Stimulated activated CD4-positive, alpha-beta T cell treated with anti-CD3 and anti-CD28 coated beads, Interleukin-12 subunit alpha, Interleukin-12 subunit beta, amount 100 ng/mL, for 24 hours (primary cell): ENCODE measurements at regions not wholly inside any gene's neighbourhood (a gene's known extent, or its start where the extent isn't known, plus 50 kb on each side); places are given as distances from the start of the nearest gene placed in this dataset.

ENCODE experiments used
- DNase-seq, 2 experiments: peaks; one replicate each; pipeline ENCODE4 v3.0.0-alpha.2; 2020; ENCODE audit warnings: low read depth in 2 of 2

DNA sequence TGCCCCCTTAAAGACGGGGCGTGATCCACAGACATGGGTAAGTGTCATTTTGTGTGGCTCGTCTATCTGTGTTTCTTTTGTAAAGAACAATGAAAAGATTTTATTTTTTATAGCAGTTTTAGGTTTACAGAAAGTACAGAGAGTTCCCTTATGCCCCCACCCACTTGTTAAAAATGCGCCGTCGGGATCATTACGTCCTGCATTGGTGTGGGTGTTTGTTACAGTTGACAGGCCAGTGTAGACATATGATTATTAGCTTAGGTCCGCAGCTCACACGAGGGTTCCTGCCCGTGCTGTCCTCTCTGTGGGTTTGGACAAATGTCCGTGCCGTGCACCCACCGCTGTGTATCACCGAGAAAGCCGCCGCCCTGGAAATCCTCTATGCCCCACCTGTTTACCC is 50.5 kb downstream of the RGS12 start:
- no peak for DNase-seq

DNA sequence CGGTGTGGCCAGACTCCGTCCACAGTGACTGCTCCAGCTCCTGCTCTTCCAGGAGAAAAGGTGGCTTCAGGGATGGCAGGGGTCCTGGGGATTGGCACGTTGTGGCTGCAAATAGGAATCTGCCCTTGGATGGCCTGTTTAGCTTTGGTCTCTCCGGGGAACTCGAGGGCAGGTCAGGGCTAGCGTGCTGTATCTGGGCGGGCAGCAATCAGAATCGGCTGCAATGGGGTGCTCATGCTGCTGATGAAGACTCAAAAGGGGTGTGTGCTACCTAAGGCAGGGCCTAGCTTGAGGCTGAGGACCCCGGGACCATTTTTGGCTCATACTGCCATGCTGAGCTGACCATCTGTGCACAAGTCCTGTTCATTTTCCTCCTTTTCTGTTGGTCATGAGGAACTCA is 51.3 kb downstream of the RGS12 start:
- no peak for DNase-seq

DNA sequence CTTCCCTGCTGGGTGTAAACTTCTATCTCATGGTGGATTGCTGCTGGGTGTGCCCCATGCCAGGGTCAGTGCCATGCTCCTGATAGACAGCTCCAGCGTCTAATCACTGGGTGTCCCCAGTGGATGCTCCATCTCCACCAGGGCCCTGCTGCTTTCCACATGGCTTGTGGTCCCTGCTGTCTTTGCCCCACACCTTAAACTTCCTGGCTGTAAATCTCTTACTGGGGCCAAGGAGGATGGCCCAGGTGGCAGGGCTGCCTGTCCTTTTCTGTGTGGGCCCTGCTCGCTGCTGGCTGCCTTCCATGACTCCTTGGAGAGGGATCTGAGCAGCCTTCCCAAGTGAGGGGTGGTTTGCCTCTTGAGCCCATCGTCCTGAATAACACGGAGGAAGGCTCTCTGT is 51.8 kb downstream of the RGS12 start:
- DNase-seq, result no peak

DNA sequence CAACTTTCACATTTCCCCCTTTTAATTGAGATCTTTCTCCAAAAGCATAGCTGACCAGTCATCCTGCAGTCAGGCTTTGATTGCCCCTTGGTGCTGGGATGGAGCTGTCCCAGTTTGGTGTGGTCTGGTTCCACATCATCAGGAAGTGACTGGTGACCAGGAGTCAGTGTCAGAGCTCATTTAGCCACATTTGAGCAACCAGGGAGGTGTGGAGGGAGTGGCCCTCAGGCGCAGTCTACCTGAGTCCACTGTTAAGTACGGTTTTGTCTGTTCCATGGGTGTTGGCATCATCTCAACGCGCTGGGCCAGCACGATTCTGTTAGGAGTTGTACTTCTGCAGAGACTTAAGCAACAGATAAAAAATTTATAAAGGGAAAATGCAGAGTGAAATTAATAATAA is 52.6 kb downstream of the RGS12 start:
- DNase-seq, result no peak

DNA sequence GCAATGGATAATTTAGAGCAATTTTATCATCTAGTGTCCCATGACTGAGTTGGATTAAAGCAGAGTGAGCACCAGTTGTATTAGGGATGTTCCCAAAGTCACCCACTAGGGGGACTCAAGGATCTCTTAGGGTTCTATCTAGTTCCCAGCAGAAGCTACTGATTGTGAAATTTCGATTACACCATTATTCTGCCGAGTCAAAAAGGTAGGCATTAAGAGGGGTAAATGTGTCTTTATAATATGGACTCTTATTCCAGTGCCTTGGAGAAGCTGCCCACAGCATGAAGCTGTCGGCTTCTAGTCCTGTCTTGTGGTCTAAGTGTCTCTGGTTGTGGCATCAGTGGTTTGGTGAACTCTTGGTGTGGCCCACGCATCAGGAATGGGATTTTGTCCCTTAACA is 53.3 kb downstream of the RGS12 start:
- DNase-seq, result no peak

DNA sequence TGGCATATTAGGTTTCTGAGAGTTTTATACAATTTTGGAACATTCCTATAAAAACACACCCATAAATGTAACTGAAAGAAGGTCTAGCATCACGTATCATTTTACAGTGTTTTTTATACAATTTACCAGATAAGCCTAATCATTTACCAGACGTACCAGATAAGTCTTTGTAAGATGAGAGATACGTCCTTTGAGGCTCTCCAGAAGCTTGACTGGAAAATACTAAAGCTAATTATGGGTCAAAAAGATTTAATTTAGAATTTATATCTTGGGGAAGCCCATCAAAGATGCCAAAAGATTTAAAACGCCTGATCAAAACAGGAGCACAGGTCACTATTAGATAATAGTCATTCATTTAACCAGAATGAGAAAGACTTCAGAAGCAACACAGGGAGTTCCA is 55.0 kb downstream of the RGS12 start:
- no peak for DNase-seq

DNA sequence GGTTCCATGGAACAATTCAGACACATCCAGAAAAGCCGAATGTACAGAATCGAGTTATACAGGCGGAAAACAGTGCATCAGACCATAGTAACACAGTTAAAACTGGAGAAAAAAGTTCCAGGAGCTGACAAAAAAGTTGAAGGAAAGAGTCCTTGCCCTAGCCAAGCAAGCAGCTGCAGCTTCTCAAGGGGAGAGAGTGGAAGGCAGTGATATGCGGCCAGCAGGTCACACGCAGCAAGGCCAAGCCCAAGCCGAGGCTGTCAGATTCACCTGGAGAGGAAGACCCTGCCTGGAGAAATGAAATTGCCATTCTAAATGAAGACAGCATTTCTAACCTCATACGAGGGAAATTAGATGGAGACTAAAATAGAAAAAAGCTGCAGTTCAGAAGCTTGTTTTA is 55.8 kb downstream of the RGS12 start:
- no peak for DNase-seq

DNA sequence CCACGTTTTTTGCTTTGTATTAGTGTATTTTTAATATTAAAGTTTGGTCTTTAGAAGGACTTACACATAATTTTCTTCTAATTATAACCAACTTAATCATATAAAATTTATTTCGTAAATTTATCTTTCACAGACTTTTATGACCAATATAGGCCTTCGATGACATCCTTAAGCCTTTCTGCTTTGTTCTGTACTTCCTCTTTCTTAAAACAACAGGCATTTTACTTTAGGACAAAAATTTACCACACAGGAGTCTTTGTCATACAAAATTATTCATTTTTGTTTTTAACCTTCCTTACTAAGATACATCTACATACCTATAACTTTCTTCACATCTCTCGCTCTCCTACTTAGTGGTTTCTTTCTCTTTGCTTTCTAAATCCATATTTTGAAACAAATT is 56.3 kb downstream of the RGS12 start:
- no peak for DNase-seq

DNA sequence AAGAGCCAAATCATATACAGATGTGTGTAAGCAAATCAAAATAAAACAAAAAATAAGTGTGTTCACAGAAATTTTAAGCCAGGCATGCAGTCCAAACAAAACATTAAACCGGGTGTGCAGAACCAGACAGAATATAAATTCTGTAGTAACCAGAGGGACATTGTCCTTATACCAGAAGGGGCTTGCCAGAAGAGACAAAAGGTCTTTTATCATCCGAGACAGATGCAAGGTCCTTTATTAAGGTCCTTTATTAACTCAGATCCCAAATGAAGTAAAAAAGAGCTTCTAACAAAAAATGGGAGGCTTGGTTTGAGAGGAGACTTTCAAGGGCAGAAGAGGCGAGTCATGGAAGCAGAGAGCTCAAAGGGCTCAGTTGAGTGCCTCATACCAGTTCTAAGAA is 59.2 kb downstream of the RGS12 start:
- no peak for DNase-seq

DNA sequence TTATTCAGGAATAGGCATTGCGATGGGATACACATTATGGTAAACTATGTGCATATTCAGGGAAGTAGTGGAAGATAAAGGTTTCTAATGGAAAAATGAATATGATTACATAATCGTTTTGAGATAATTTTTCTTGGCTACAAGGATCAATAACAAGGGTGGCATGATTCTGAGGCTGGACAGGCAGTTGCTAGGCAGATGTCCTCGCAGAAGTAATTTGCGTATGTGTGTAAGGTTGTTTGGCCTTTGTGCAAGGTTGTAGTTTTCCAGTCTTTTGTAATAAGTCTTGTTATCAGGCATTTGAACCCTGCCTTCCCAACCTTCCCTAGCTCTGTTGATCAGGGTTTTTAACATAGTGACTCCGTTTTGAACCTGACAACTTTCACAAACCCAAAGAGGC is 59.7 kb downstream of the RGS12 start:
- DNase-seq, result no peak

DNA sequence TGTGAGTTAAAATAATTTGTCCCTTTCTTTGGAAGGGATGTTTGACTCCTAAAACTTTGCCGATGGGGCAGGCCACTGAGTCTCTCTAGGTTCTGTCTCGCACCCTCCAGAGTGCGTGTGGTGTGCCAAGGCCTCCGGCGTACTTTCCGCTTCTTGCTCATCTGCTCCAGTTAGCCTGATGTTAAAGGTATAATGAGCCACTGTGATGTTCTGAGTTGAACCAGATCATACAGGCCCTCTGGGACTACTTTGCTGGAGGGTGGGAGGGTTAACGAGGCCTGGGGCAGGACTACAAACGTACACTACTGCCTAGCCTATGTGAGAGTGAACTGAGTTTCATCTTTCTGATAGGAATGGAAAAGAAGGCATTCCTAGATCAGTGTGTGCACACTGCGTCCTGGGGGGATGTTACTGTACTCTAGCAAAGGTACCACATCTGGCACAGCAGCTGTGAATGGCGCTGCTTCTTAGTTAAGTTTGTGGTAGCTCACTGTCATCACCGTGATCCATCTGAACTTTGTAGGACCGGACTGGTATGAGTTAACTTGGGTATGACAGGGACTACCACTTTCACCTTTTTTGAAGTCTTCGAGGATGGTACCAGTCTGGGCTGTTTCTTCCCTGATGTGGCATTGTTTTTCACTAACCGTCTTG is 60.2 kb downstream of the RGS12 start:
- no peak for DNase-seq

DNA sequence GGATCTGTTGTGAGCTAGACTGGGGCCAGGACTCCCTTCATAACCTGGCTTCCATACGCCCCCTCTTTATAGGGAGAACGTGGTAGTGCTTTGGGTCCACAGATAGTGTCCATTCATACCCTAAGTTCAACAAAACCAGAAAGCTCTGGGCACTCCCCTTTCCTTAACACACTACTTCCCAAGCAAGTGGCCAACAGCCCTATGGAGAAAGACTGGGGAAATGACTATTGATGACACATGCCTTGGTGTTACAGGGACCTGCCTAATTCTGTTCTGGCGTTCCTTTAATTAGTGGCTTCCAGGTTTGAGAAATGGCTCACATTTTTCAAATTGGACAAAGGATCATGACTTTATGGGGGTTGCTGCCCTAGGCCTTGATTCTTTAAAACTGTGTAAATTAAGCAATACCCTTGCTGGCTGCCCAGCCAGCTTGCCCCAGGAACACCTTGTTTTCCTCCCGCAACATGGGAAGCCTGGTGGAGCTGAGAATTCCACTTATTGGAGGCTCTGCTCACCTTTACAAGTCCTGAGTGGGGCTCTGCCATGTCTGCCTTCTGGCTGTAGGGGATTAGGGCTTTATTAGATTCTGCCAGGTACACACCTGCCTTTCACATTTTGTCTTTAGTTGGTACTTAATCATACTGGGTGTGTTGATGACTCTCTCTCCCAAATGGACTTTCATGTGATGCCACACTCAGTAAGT is 61.1 kb downstream of the RGS12 start:
- no peak for DNase-seq

DNA sequence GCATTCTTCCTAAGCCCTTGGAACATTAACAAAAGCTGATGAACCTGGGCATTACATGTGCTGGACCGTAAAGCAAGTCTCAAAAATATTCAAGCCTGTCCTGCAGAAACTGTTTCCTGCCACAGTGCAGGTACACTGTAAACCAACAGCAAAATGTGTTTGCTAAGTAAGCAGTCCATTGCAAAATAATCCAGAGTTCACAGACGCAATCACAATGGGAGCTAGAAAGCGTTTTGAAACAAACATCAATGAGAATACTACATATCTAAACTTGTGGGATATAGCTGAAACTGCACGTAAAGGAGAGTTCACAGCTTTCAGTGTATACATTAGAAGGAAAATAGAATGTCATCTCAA is 61.6 kb downstream of the RGS12 start:
- DNase-seq, result no peak

DNA sequence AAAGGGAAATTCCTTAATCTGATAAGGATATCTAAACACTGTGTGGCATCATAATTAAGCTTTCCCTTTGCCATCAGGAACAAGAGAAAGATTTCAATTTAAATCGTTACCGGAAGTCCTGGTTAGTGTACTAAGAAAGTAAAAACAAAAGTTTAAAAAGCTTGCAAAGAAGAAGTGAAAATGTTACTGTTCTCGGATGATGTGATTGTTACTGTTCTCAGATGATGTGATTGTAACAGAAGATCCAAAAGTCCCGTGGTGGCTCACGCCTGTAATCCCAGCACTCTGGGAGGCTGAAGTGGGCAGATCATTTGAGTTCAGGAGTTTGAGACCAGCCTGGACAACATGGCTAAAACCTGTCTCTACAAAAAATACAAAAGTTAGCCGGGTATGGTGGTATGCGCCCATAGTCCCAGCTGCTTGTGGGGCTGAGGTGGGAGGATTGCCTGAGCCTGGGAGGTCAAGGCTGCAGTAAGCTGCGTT is 62.5 kb downstream of the RGS12 start:
- no peak for DNase-seq

DNA sequence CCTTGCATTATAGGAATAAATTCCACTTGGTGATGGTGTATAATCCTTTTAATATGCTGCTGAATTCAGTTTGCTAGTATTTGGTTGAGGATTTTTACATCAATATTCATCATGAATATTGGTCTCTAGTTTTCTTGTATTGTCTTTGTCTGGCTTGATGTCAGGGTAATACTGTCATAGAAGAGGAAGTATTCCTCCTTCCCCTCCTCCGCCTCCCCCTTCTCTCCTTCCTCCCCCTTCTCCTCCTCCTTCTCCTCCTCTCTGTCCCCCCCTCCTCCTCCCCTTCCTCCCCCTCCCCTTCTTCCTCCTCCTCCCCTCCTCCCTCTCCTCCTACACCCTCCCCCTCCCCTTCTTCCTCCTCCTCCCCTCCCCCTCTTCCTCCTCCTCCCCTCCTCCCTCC is 65.8 kb downstream of the RGS12 start:
- no peak for DNase-seq

DNA sequence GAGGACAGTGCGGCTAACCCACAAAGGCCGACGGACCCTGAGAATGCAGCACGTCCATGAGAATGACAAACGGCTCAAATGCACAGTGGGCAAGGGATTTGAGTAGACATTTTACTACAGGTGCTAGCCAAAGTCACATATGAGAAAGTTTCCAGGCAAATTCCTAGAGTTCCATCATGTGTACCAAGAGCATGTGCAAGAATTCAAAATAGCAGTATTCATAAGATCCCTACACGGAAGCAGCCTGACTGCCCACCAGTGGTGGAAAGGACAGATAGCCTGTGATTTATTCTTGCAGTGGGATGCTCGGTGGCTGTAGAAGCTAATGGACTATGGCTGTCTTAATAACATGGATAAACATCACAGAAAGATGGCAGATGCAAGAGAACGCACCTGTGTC is 68.0 kb downstream of the RGS12 start:
- no peak for DNase-seq

DNA sequence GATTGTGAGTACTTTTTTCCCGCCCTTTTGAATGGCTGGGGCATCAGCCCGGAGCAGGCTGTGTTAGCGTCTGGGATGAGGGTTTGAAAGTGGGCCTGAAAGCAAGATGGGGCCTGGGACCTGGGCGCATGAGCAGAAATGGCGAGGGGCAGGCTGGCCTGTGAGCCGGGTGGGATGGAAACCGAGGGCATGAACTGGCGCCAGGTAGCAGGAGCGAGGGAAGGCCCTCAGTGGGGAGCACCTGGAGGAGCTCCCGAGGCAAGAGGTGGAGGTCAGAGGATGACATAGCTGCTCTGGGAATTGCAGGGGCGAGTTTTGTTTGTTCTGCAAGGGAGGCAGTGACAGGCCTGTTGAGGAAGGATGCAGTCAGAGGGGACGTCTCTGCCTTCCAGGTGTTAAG is 68.6 kb downstream of the RGS12 start:
- DNase-seq, result no peak

DNA sequence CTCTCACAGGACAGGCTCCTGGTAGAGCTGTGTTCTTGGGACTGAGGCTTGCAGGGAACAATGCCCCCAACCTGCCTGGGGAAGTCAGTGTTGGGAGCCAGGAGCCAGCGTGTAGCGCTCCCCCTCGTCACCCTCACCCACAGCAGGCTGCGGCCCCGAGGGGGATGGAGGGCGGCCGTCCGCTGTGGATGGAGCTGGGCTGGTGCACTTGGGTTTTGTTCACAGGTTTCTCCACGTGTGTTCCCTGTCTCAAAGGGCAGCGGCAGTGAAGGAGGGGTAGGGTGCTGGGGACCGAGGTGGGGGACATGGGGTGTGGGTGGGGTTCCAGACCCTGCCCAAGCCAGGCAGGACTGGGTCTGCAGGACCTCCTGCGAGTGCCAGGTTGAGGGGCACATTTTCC is 69.1 kb downstream of the RGS12 start:
- DNase-seq, result no peak

DNA sequence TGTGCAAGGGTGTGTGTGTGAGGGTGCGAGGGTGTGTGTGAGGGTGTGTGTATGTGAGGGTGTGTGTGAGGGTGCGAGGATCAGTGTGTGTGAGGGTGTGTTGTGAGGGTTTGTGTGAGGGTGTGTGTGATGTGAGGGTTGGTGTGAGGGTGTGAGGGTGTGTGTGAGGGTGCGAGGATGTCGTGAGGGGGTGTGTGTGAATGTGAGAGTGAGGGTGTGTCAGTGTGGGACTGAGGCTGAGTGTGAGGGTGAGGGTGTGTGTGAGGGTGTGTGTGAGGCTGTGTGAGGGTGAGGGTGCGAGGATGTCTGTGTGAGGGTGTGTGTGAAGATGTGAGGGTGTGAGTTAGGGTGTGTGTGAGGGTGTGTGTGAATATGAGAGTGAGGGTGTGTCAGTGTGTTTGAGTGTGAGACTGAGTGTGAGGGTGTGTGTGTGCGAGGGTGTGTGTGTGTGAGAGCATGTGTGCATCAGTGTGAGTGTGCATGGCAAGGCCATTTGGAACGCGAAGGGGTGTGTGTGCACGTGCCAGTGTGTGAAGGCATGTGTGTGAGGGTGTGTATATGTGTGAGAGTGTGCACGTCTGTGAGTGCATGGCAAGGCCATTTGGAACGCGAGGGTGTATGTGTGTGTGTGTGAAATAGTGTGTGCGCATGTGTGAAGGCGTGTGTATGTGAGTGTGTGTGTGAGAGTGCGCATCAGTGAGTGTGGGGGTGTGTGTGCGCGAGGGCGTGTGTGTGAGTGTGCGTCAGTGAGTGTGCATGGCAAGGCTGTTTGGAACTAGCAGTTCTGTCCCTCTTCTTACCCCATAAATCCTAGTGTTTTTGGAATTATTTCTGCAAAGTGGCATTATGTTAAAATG is 69.8 kb downstream of the RGS12 start:
- no peak for DNase-seq

DNA sequence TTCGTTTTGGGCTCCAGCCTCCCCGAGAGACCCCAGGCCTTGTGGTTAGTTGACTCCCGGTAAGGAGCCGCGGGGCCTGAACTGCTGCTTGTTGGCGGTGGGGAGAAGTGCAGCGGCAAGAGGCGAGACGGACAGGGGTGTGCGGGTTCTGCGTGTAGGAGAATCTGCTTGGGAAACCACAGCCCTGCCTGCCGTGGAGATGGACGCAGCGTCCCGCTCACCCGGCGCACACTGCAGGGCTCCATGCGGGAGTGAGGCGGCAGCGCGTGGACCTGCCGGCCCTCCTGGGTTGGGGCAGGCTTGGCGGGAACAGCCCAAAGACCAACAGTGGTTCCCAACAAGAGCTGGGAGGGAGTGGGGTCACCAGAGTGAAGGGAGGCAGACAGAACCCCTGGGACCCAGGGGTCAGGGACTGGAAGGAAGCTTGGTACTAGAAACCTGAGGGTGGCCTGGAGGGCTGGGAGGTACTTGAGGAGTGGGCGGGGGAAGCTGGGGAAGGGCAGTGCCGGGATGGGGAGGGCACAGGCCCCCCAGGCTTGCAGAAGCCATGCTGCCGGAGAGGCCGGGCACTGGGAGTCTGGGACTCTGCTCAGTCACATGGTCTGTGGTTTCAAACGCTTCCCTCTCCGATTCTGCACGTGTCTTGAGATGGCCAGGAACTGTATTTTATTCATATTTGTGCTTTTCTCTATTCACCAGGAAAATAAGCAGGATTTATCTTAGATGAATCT is 70.8 kb downstream of the RGS12 start:
- DNase-seq, result no peak

DNA sequence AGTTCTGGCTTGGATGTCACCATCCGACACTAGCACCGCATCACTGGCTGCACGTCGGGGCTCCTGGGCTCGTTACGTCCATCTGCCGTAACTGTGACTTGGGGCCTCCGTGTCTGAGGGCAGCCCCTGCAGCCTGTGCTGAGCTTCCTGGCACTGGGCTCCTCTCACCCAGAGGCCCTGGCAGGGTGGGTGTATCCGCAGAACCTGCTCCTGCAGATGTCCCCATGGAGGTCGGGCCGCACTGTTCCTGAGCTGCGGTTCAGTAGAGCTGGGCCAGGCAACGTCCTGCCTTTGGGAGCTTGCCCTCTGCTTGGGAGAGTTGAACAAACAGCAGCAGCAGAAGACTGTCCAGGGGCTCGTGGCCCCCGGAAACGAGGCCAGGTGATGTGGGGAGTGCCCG is 71.4 kb downstream of the RGS12 start:
- no peak for DNase-seq

DNA sequence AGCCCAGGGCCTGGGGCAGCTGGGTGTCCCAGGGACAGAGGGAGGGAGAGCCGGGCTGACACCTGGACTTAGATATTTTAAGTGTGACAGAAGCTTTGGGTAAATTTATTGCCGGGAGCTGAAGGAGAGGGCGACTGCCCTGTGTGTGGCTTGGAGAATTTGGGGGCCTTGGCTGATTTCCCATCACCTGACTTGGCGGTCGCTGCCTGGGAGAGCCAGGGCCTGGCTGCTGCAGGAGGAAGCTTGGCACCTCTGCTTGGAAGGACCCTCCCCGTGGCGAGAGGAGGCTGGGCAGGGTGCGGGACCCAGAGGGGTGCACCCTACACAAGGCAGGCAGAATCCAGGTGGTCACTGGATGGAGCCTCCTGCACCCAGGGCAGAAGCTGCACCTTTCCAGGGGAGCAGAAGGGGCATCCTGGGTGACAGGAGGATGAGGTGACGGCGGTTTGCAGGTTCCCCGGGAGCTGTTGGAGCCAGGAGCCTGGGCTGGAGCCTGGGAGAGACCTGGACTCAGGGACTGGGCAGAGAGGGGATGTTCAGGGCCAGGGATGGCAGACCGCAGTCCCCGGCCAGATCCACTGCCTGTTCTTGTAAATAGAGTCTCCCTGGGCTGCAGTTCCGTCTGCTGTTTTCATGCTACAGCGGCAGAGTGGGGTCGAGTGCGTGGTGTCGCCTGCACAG is 72.0 kb downstream of the RGS12 start:
- DNase-seq, result no peak
